ENCODE measurements at regions not wholly inside any gene's neighbourhood (a gene's known extent, or its start where the extent isn't known, plus 50 kb on each side); places are given as distances from the start of the nearest gene placed in this dataset.

GRCh38 chr4:165784672-165785071 lies 88.4 kb upstream of the TLL1 start:
- DNase-seq (ENCODE audit: low read depth, low spot score): no peak
- no peaks in the 10 kb centered on the region for H3K79me2 ChIP-seq (ENCODE audit: control insufficient read depth, insufficient read depth, low read length)
- dilution Hi-C loops (cut with MboI; ENCODE audit: extremely low pct_ligation_motif_present, low sequenced_read_pairs): no loop called here
- no peaks in the 10 kb centered on the region for H3K9me1 ChIP-seq (ENCODE audit: control insufficient read depth, extremely low read depth, insufficient read depth, low read length)
- no peak overlapping the region for H3K4me3 ChIP-seq (ENCODE audit: control insufficient read depth in 2 of 3, extremely low read depth in 1 of 3, insufficient read depth in 2 of 3, low read depth in 1 of 3, low read length in 3 of 3)
- H3K9me3 ChIP-seq (ENCODE audit: control insufficient read depth, low read depth, low read length): no peaks in the 10 kb centered on the region
- H3K4me1 ChIP-seq (ENCODE audit: control insufficient read depth, extremely low read depth, insufficient read depth, low read length): no peaks in the 10 kb centered on the region
- no peak overlapping the region for H3K9ac ChIP-seq (ENCODE audit: control insufficient read depth, extremely low read depth, insufficient read depth, low read length)
- H3K27me3 ChIP-seq (ENCODE audit: control insufficient read depth, extremely low read depth, insufficient read depth, low read length): no peaks in the 10 kb centered on the region
- TF ChIP-seq, protein P1, sequence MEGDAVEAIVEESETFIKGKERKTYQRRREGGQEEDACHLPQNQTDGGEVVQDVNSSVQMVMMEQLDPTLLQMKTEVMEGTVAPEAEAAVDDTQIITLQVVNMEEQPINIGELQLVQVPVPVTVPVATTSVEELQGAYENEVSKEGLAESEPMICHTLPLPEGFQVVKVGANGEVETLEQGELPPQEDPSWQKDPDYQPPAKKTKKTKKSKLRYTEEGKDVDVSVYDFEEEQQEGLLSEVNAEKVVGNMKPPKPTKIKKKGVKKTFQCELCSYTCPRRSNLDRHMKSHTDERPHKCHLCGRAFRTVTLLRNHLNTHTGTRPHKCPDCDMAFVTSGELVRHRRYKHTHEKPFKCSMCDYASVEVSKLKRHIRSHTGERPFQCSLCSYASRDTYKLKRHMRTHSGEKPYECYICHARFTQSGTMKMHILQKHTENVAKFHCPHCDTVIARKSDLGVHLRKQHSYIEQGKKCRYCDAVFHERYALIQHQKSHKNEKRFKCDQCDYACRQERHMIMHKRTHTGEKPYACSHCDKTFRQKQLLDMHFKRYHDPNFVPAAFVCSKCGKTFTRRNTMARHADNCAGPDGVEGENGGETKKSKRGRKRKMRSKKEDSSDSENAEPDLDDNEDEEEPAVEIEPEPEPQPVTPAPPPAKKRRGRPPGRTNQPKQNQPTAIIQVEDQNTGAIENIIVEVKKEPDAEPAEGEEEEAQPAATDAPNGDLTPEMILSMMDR (optimal IDR thresholded peaks at IDR 0.05 in 1 of 3, IDR thresholded peaks at IDR 0.05 in 1 of 3, conservative IDR thresholded peaks at IDR 0.05 in 1 of 3; ENCODE audit: extremely low read depth in 1 of 3, insufficient read depth in 2 of 3, low read length in 3 of 3): no peak
- TF ChIP-seq EZH2 (IDR thresholded peaks at IDR 0.05; ENCODE audit: low read length): no peak
- no peaks in the 10 kb centered on the region for H4K20me1 ChIP-seq (ENCODE audit: control insufficient read depth, extremely low read depth, insufficient read depth, low read length)
- H3K27ac ChIP-seq (ENCODE audit: control insufficient read depth, insufficient read depth, low read length): no peak overlapping the region
- H3K36me3 ChIP-seq (ENCODE audit: control insufficient read depth in 2 of 2, extremely low read depth in 1 of 2, insufficient read depth in 2 of 2, low read length in 2 of 2): no peaks in the 10 kb centered on the region
- no peak for FAIRE-seq
- H2AFZ ChIP-seq (ENCODE audit: control insufficient read depth, low read length): no peak overlapping the region
- H3K4me2 ChIP-seq (ENCODE audit: control insufficient read depth, extremely low read depth, insufficient read depth, low read depth, low read length): no peak overlapping the region

- dilution Hi-C loops (cut with MboI; ENCODE audit: extremely low pct_ligation_motif_present, low sequenced_read_pairs): no loop called here
- no peaks in the 10 kb centered on the region for H3K9me3 ChIP-seq (ENCODE audit: control insufficient read depth, low read depth, low read length)
- H3K9me1 ChIP-seq (ENCODE audit: control insufficient read depth, extremely low read depth, insufficient read depth, low read length): no peaks in the 10 kb centered on the region
- no peak for DNase-seq (ENCODE audit: low read depth, low spot score)
- H3K36me3 ChIP-seq (ENCODE audit: control insufficient read depth in 2 of 2, extremely low read depth in 1 of 2, insufficient read depth in 2 of 2, low read length in 2 of 2): no peaks in the 10 kb centered on the region
- H3K27me3 ChIP-seq (ENCODE audit: control insufficient read depth, extremely low read depth, insufficient read depth, low read length): no peaks in the 10 kb centered on the region
- H3K4me2 ChIP-seq (ENCODE audit: control insufficient read depth, extremely low read depth, insufficient read depth, low read depth, low read length): no peak overlapping the region
- H3K4me3 ChIP-seq (ENCODE audit: control insufficient read depth in 2 of 3, extremely low read depth in 1 of 3, insufficient read depth in 2 of 3, low read depth in 1 of 3, low read length in 3 of 3): no peak overlapping the region
- H3K79me2 ChIP-seq (ENCODE audit: control insufficient read depth, insufficient read depth, low read length): no peaks in the 10 kb centered on the region
- no peak overlapping the region for H3K27ac ChIP-seq (ENCODE audit: control insufficient read depth, insufficient read depth, low read length)
- TF ChIP-seq, protein P1 (optimal IDR thresholded peaks at IDR 0.05 in 1 of 3, IDR thresholded peaks at IDR 0.05 in 1 of 3, conservative IDR thresholded peaks at IDR 0.05 in 1 of 3; ENCODE audit: extremely low read depth in 1 of 3, insufficient read depth in 2 of 3, low read length in 3 of 3): no peak
- TF ChIP-seq EZH2 (IDR thresholded peaks at IDR 0.05; ENCODE audit: low read length): no peak
- FAIRE-seq: no peak
- no peaks in the 10 kb centered on the region for H4K20me1 ChIP-seq (ENCODE audit: control insufficient read depth, extremely low read depth, insufficient read depth, low read length)
- no peaks in the 10 kb centered on the region for H3K4me1 ChIP-seq (ENCODE audit: control insufficient read depth, extremely low read depth, insufficient read depth, low read length)
- H2AFZ ChIP-seq (ENCODE audit: control insufficient read depth, low read length): no peak overlapping the region
- H3K9ac ChIP-seq (ENCODE audit: control insufficient read depth, extremely low read depth, insufficient read depth, low read length): no peak overlapping the region
Measured at GRCh38 chr4:165785337-165785736, 87.7 kb upstream of the TLL1 start.
